Right atrium auricular region (tissue), 2 donors: ENCODE measurements at regions not wholly inside any gene's neighbourhood (a gene's known extent, or its start where the extent isn't known, plus 50 kb on each side); places are given as distances from the start of the nearest gene placed in this dataset.

ENCODE experiments used
- DNase-seq: peaks from one replicate; pipeline ENCODE4 v3.0.0-alpha.2; 2019; ENCODE audit warnings: low spot score
- H3K27ac ChIP-seq, 2 donors: fragments of 200-600 bp; sonication (generic); 1 replicate in 1 of 2; 2 replicates in 1 of 2; pipeline ENCODE4 v1.5.1; 2016 to 2019
- H3K27me3 ChIP-seq, 2 donors: fragments of 200-600 bp; sonication (generic); one replicate each; pipeline versions ENCODE4 v1.5.1 to v1.6.0; 2017 to 2019
- H3K36me3 ChIP-seq: fragments of 200-600 bp; sonication (generic); one replicate; pipeline ENCODE4 v1.5.1; 2016
- H3K4me1 ChIP-seq, 2 donors: fragments of 200-600 bp; sonication (generic); one replicate each; pipeline versions ENCODE4 v1.5.1 to v1.6.0; 2017 to 2019
- H3K4me3 ChIP-seq, 2 donors: fragments of 200-600 bp; sonication (generic); 1 replicate in 1 of 2; 2 replicates in 1 of 2; pipeline ENCODE4 v1.5.1; 2017 to 2019; ENCODE audit warnings: mild to moderate bottlenecking in 1 of 2, moderate library complexity in 1 of 2
- H3K9me3 ChIP-seq, 2 donors: fragments of 200-600 bp; sonication (generic); one replicate each; pipeline ENCODE4 v1.5.1; 2019
- CTCF ChIP-seq, 2 donors: fragments of 200-600 bp; sonication (generic); IDR thresholded peaks; one replicate each; pipeline ENCODE4 v1.5.1; 2019; ENCODE audit warnings: antibody characterized with exemption in 2 of 2

GRCh38 chr4:153131596-153131995 is 72.6 kb upstream of the TRIM2 start:
- no peak overlapping the region for H3K4me3 ChIP-seq
- H3K27me3 ChIP-seq: no peaks in the 10 kb centered on the region
- H3K9me3 ChIP-seq: no peaks in the 10 kb centered on the region
- DNase-seq: no peak
- H3K27ac ChIP-seq: no peak overlapping the region
- no peak for TF ChIP-seq CTCF (IDR thresholded peaks at IDR 0.05)
- no peaks in the 10 kb centered on the region for H3K4me1 ChIP-seq
- H3K36me3 ChIP-seq: no peaks in the 10 kb centered on the region

DNA sequence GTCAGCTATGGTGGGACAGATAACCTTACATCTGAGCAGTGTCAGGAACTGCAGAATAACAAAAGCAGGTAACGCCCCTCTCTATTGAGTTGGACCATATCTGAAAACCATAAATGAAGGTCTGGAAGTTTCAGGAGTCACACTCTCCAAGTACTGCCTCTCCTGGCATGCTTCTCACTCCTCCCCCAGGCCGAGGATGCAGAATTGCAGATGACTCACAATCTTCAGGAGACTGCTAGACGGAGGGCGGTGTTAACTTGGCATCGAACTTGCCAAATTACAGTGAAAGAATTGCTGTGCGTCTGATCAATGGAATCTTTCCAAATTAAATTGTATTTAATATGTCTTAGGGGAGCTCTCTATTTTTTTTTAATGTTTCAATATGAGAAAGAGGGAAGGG is 67.1 kb upstream of the TRIM2 start:
- Histone ChIP-seq H3K36me3 (no peaks in the 10 kb centered on the region), H3K27me3 (no peaks in the 10 kb centered on the region), H3K4me1 (no peaks in the 10 kb centered on the region), H3K4me3 (no peak overlapping the region), H3K9me3 (no peaks in the 10 kb centered on the region), H3K27ac (no peak overlapping the region)
- TF ChIP-seq CTCF (IDR thresholded peaks at IDR 0.05): no peak
- no peak for DNase-seq

- no peak overlapping the region for H3K27ac ChIP-seq
- H3K4me1 ChIP-seq: peaks cover 0 to under 1% of the 10 kb centered on the region in 2 donors
- no peaks in the 10 kb centered on the region for H3K36me3 ChIP-seq
- no peak overlapping the region for H3K4me3 ChIP-seq
- no peak for TF ChIP-seq CTCF (IDR thresholded peaks at IDR 0.05)
- DNase-seq: no peak
- H3K9me3 ChIP-seq: no peaks in the 10 kb centered on the region
- H3K27me3 ChIP-seq: no peaks in the 10 kb centered on the region
Observed at GRCh38 chr4:153137677-153138630, 66.3 kb upstream of the TRIM2 start.

- no peak for TF ChIP-seq CTCF (IDR thresholded peaks at IDR 0.05)
- Histone ChIP-seq H3K27ac (no peak overlapping the region), H3K9me3 (no peaks in the 10 kb centered on the region), H3K27me3 (no peaks in the 10 kb centered on the region), H3K4me3 (no peak overlapping the region), H3K36me3 (no peaks in the 10 kb centered on the region), H3K4me1 (peaks cover 0 to 8% of the 10 kb centered on the region in 2 donors)
- DNase-seq: no peak
Observed at GRCh38 chr4:153138736-153139135, 65.5 kb upstream of the TRIM2 start.

DNA sequence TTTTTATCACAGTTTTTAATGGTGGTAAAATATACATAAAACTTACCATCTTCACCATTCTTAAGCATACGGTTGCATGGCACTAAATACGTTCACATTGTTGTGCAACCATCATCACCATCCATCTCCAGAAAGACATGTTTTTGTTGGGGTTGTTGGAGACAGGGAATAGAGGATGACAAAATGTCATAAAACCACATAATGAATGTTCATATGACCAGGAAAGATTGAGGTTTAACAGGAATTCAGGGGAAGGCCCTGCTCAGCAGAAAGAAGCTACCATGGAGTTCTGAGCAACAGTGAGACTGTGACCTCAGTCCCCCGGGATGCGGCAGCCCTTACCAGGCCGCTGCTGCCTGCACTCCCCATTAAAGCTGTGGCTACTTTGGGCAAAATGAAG is 63.9 kb upstream of the TRIM2 start:
- H3K9me3 ChIP-seq: no peaks in the 10 kb centered on the region
- H3K27ac ChIP-seq: no peak overlapping the region
- no peaks in the 10 kb centered on the region for H3K27me3 ChIP-seq
- DNase-seq: no peak
- peaks cover 0 to 10% of the 10 kb centered on the region in 2 donors for H3K4me1 ChIP-seq
- TF ChIP-seq CTCF (IDR thresholded peaks at IDR 0.05): no peak
- no peaks in the 10 kb centered on the region for H3K36me3 ChIP-seq
- no peak overlapping the region for H3K4me3 ChIP-seq
